GM12878 (cell line): ENCODE measurements at regions not wholly inside any gene's neighbourhood (a gene's known extent, or its start where the extent isn't known, plus 50 kb on each side); places are given as distances from the start of the nearest gene placed in this dataset.

Experiments used
- ATAC-seq: fragments of 200-7000 bp; cut with Tn5 transposase; 3 replicates; pipeline ENCODE4 v1.9.1; 2020; ENCODE audit warnings: mild to moderate bottlenecking, moderate library complexity
- BruUV-seq: library from RNA; stranded (reverse); fragments of 400-500 nt; replicated peaks from 2 replicates; lab custom pipeline; 2021; lab: Mats Ljungman, UMichigan
- CTCF ChIA-PET: fragments of 300-600 bp; sonication (Branson Sonifier 250); formaldehyde crosslinking; extraction: SDS; loops from one replicate; lab custom pipeline; 2021; ENCODE audit warnings: inconsistent platforms; lab: Yijun Ruan, JAX
- POLR2A ChIA-PET: fragments of 350-600 bp; formaldehyde crosslinking; extraction: SDS; loops from one replicate; lab custom pipeline; 2021; ENCODE audit warnings: inconsistent platforms; lab: Charles Lee
- RAD21 ChIA-PET: fragments of 300-600 bp; sonication (Branson Sonifier 250); formaldehyde crosslinking; loops from one replicate; lab custom pipeline; 2023; ENCODE audit warnings: antibody characterized with exemption; ENCODE audit not compliant: unreplicated experiment; lab: Charles Lee
- SMC1A ChIA-PET: fragments of 300-600 bp; sonication (Branson Sonifier 250); formaldehyde crosslinking; loops from one replicate; lab custom pipeline; 2023; ENCODE audit not compliant: unreplicated experiment, uncharacterized antibody; lab: Charles Lee
- DNase-seq: peaks from one replicate; pipeline ENCODE4 v3.0.0-alpha.2; 2011; ENCODE audit warnings: low read depth, low spot score
- FAIRE-seq: peaks from 3 replicates; lab custom pipeline; 2011; peaks lifted over from hg19 to GRCh38; lab: Jason Lieb, UNC
- H2AFZ ChIP-seq: 2 replicates; pipeline ENCODE4 v1.6.0; 2011; ENCODE audit warnings: low read depth, low read length, control low read depth; ENCODE audit not compliant: control insufficient read depth
- H3K27ac ChIP-seq: 2 replicates; pipeline ENCODE4 v1.5.1; 2011; ENCODE audit warnings: control low read depth; ENCODE audit not compliant: control insufficient read depth, insufficient read depth
- H3K27me3 ChIP-seq, 2 experiments: replicated peaks in 1 of 2; 2 replicates each; pipeline versions ENCODE4 v1.6.0 to v1.6.1; 2011; ENCODE audit warnings: low read length in 1 of 2; ENCODE audit not compliant: control insufficient read depth in 2 of 2, insufficient read depth in 2 of 2
- H3K36me3 ChIP-seq, 2 experiments: 2 replicates each; pipeline ENCODE4 v1.5.1; 2011; ENCODE audit warnings: low read length in 1 of 2; ENCODE audit not compliant: control insufficient read depth in 2 of 2, insufficient read depth in 2 of 2
- H3K4me1 ChIP-seq: 2 replicates; pipeline ENCODE4 v1.6.1; 2011; ENCODE audit warnings: mild to moderate bottlenecking, low read length, moderate library complexity, mixed read lengths; ENCODE audit not compliant: control insufficient read depth, insufficient read depth
- H3K4me2 ChIP-seq: 2 replicates; pipeline ENCODE4 v1.6.0; 2011; ENCODE audit warnings: control low read depth; ENCODE audit not compliant: control insufficient read depth, insufficient read depth
- H3K4me3 ChIP-seq: fragments of 200-600 bp; sonication (generic); 2 replicates; pipeline ENCODE4 v1.5.1; 2016
- H3K79me2 ChIP-seq: 2 replicates; pipeline ENCODE4 v1.6.0; 2011; ENCODE audit warnings: low read length; ENCODE audit not compliant: control insufficient read depth, insufficient read depth
- H3K9ac ChIP-seq: 2 replicates; pipeline ENCODE4 v1.8.0; 2011; ENCODE audit warnings: low read length, control low read depth, mixed read lengths; ENCODE audit not compliant: control insufficient read depth, insufficient read depth
- H3K9me3 ChIP-seq: replicated peaks from 3 replicates; pipeline ENCODE4 v1.5.1; 2011; ENCODE audit warnings: mild to moderate bottlenecking, low read length; ENCODE audit not compliant: control insufficient read depth, insufficient read depth
- H4K20me1 ChIP-seq: 2 replicates; pipeline ENCODE4 v1.6.0; 2011; ENCODE audit not compliant: control insufficient read depth, insufficient read depth
- BCL11A ChIP-seq: IDR thresholded peaks from 2 replicates; pipeline ENCODE4 v1.6.1; 2011; ENCODE audit warnings: low read depth, low read length
- BCLAF1 ChIP-seq: fragments of 450-650 bp; IDR thresholded peaks from 2 replicates; pipeline ENCODE4 v1.6.1; 2017; ENCODE audit warnings: antibody characterized with exemption, mild to moderate bottlenecking, moderate library complexity
- FOXM1 ChIP-seq: IDR thresholded peaks from 2 replicates; pipeline ENCODE4 v1.6.1; 2012; ENCODE audit warnings: low read depth, mild to moderate bottlenecking, inconsistent platforms, low read length, moderate library complexity
- NRF1 ChIP-seq: conservative IDR thresholded peaks from 2 replicates; pipeline ENCODE4 v1.6.1; 2011; ENCODE audit warnings: mild to moderate bottlenecking, low read depth, low read length, improper control_type of control experiment
- POU2F2 ChIP-seq: IDR thresholded peaks from 3 replicates; pipeline ENCODE4 v1.6.1; 2011; ENCODE audit warnings: low read depth, mild to moderate bottlenecking, low read length, borderline replicate concordance
- SIX5 ChIP-seq: IDR thresholded peaks from 2 replicates; pipeline ENCODE4 v1.6.1; 2011; ENCODE audit warnings: mild to moderate bottlenecking, low read depth, low read length, moderate library complexity; ENCODE audit not compliant: severe bottlenecking
- SMAD1 ChIP-seq: fragments of 450-650 bp; IDR thresholded peaks from 2 replicates; pipeline ENCODE4 v1.6.1; 2018; ENCODE audit warnings: mild to moderate bottlenecking, low read depth; ENCODE audit not compliant: partially characterized antibody
- SMARCA5 ChIP-seq: fragments of 450-650 bp; IDR thresholded peaks from 2 replicates; pipeline ENCODE4 v1.6.1; 2017; ENCODE audit warnings: mild to moderate bottlenecking
- SPI1 ChIP-seq: IDR thresholded peaks from 2 replicates; pipeline ENCODE4 v1.6.1; 2011; ENCODE audit warnings: low read depth, mild to moderate bottlenecking, low read length, moderate library complexity, borderline replicate concordance; ENCODE audit not compliant: insufficient read depth
- ZBTB4 ChIP-seq: fragments of 450-650 bp; formaldehyde crosslinking; IDR thresholded peaks from 2 replicates; pipeline ENCODE4 v1.4.0; 2022; ENCODE audit warnings: mild to moderate bottlenecking, moderate library complexity
- ZZZ3 ChIP-seq: IDR thresholded peaks from 2 replicates; pipeline ENCODE4 v1.6.1; 2011; ENCODE audit warnings: low read depth; ENCODE audit not compliant: control insufficient read depth, insufficient read length
- WGBS: methylation state at CpG from one replicate; pipeline ENCODE4 v1.1.6; 2016; ENCODE audit warnings: low lambda C conversion rate; ENCODE audit not compliant: insufficient replicate concordance, insufficient coverage; ENCODE audit errors: missing lambda C conversion rate; 5-methylcytosine and 5-hydroxymethylcytosine counted together
- in situ Hi-C: fragments of 300-500 bp; cut with MboI; formaldehyde crosslinking; loops from 9 replicates; pipeline ENCODE4 v1.14.3; 2018; ENCODE audit warnings: mixed read lengths
- intact Hi-C: fragments of 100-400 bp; cut with micrococcal nuclease; formaldehyde crosslinking; loops from one replicate; pipeline ENCODE4 v1.14.2; 2022; ENCODE audit not compliant: unreplicated experiment

GRCh38 chr3:11914651-11915050 is 68.0 kb upstream of the TAMM41 start (continued):
- TF ChIP-seq SPI1 (no peak), FOXM1 (no peak)
- TF ChIP-seq, all 136 proteins: peak for 0

- no peak for ATAC-seq
- Histone ChIP-seq H3K79me2 (no peaks in the 10 kb centered on the region), H3K4me2 (no peak overlapping the region), H3K9ac (no peak overlapping the region), H3K4me1 (no peaks in the 10 kb centered on the region), H2AFZ (no peak overlapping the region), H3K36me3 (no peaks in the 10 kb centered on the region), H3K27me3 (no peaks in the 10 kb centered on the region), H3K9me3 (no peaks in the 10 kb centered on the region), H3K27ac (no peak overlapping the region), H3K4me3 (no peak overlapping the region), H4K20me1 (no peaks in the 10 kb centered on the region)
- RAD21 ChIA-PET, result no interaction called here
- SMC1A ChIA-PET, result no interaction called here
- POLR2A ChIA-PET, result no interaction called here
- in situ Hi-C loops, result no loop called here
- no TSS peak for BruUV-seq
- DNase-seq, result no peak
- intact Hi-C loops, result no loop called here
- no peak for FAIRE-seq
- CTCF ChIA-PET, result no interaction called here
- WGBS, result 28% methylated on average over 11 of the region's 11 CpGs
- TF ChIP-seq BCLAF1 (no peak), POU2F2 (no peak), SMARCA5 (no peak), SIX5 (no peak), ZBTB4 (CRISPR knock-in tag) (no peak), ZZZ3 (no peak), NRF1 (no peak), BCL11A (no peak), SMAD1 (no peak)
Observed at GRCh38 chr3:11915621-11916424, 69.1 kb upstream of the TAMM41 start.
